SU-DHL-6 (cell line): ENCODE measurements at regions not wholly inside any gene's neighbourhood (a gene's known extent, or its start where the extent isn't known, plus 50 kb on each side); places are given as distances from the start of the nearest gene placed in this dataset.

ENCODE experiments used
- H2AFZ ChIP-seq: fragments of 200-600 bp; sonication (generic); 2 replicates; pipeline ENCODE4 v1.6.1; 2014; ENCODE audit warnings: low read depth, mild to moderate bottlenecking, moderate library complexity, mixed read lengths, antibody characterized with exemption, low read length; ENCODE audit not compliant: severe bottlenecking
- H3F3A ChIP-seq: fragments of 200-600 bp; shearing (Covaris generic); 2 replicates; pipeline ENCODE4 v1.6.0; 2016; ENCODE audit warnings: antibody characterized with exemption, mild to moderate bottlenecking; ENCODE audit not compliant: insufficient read depth
- H3K27ac ChIP-seq: fragments of 200-600 bp; sonication (generic); 2 replicates; pipeline ENCODE4 v1.5.1; 2016; ENCODE audit warnings: low read depth, mild to moderate bottlenecking, low read length, moderate library complexity, mixed read lengths
- H3K27me3 ChIP-seq: fragments of 200-600 bp; sonication (generic), shearing (Covaris generic); 2 replicates; pipeline ENCODE4 v1.6.0; 2014; ENCODE audit warnings: mild to moderate bottlenecking, low read length
- H3K36me3 ChIP-seq: fragments of 200-600 bp; sonication (generic); 2 replicates; pipeline ENCODE4 v1.6.1; 2014; ENCODE audit warnings: mild to moderate bottlenecking, low read length, mixed read lengths
- H3K4me2 ChIP-seq: fragments of 300-600, 200-600 bp; shearing (Covaris generic), sonication (generic); 2 replicates; pipeline ENCODE4 v1.6.0; 2014; ENCODE audit warnings: low read length, low read depth, mild to moderate bottlenecking; ENCODE audit not compliant: poor library complexity, severe bottlenecking
- H3K4me3 ChIP-seq: fragments of 200-600 bp; sonication (generic); 2 replicates; pipeline ENCODE4 v1.5.1; 2014; ENCODE audit warnings: antibody characterized with exemption, low read length, mild to moderate bottlenecking, mixed read lengths; ENCODE audit not compliant: insufficient read depth, poor library complexity, severe bottlenecking
- H3K79me2 ChIP-seq: fragments of 200-600 bp; sonication (generic); 2 replicates; pipeline ENCODE4 v1.6.1; 2014; ENCODE audit warnings: mild to moderate bottlenecking, low read length, moderate library complexity; ENCODE audit not compliant: insufficient read depth
- H3K9ac ChIP-seq: fragments of 200-600 bp; sonication (generic); 2 replicates; pipeline ENCODE4 v1.7.0; 2014; ENCODE audit warnings: mild to moderate bottlenecking, low read length
- H3K9me2 ChIP-seq: fragments of 200-600 bp; sonication (generic); replicated peaks from 2 replicates; pipeline ENCODE4 v1.6.1; 2014; ENCODE audit warnings: low read length; ENCODE audit not compliant: insufficient read depth
- H3K9me3 ChIP-seq: fragments of 200-600 bp; sonication (generic); 2 replicates; pipeline ENCODE4 v1.6.1; 2014; ENCODE audit warnings: low read length, mixed read lengths; ENCODE audit not compliant: insufficient read depth
- H4K20me1 ChIP-seq: fragments of 200-600 bp; sonication (generic); 2 replicates; pipeline ENCODE4 v1.6.1; 2014; ENCODE audit warnings: low read depth, mild to moderate bottlenecking, antibody characterized with exemption, low read length, moderate library complexity, mixed read lengths
- CTCF ChIP-seq: fragments of 200-600 bp; sonication (generic); IDR thresholded peaks from one replicate; pipeline ENCODE4 v1.5.1; 2017; ENCODE audit warnings: antibody characterized with exemption, mild to moderate bottlenecking, low read length, moderate library complexity; ENCODE audit not compliant: insufficient read depth, poor library complexity, severe bottlenecking
- EZH2phosphoT487 ChIP-seq: fragments of 200-600 bp; sonication (generic), shearing (Covaris generic); conservative IDR thresholded peaks from 2 replicates; pipeline ENCODE4 v1.6.1; 2018; ENCODE audit warnings: mild to moderate bottlenecking, antibody characterized with exemption, low read length, moderate library complexity, mixed read lengths

- H3K36me3 ChIP-seq, result no peaks in the 10 kb centered on the region
- no peak overlapping the region for H3K9ac ChIP-seq
- TF ChIP-seq CTCF (no peak), EZH2phosphoT487 (no peak)
- H3K4me2 ChIP-seq, result no peak overlapping the region
- no peaks in the 10 kb centered on the region for H3F3A ChIP-seq
- no peaks in the 10 kb centered on the region for H4K20me1 ChIP-seq
- H3K27me3 ChIP-seq, result no peaks in the 10 kb centered on the region
- no peaks in the 10 kb centered on the region for H3K9me2 ChIP-seq
- H2AFZ ChIP-seq, result no peak overlapping the region
- no peaks in the 10 kb centered on the region for H3K79me2 ChIP-seq
- no peak overlapping the region for H3K27ac ChIP-seq
- no peaks in the 10 kb centered on the region for H3K9me3 ChIP-seq
- H3K4me3 ChIP-seq, result no peak overlapping the region
Measured at GRCh38 chr1:194442901-194443575, 1256.6 kb upstream of the B3GALT2 start.

GRCh38 chr1:194437135-194437534 lies 1250.7 kb upstream of the B3GALT2 start:
- TF ChIP-seq EZH2phosphoT487, result no peak
- no peak for TF ChIP-seq CTCF
- Histone ChIP-seq H3K4me2 (no peak overlapping the region), H3K4me3 (no peak overlapping the region), H3K27me3 (no peaks in the 10 kb centered on the region), H3F3A (no peaks in the 10 kb centered on the region; the same call in 1 of the 2 replicates), H3K9ac (no peak overlapping the region), H3K36me3 (no peaks in the 10 kb centered on the region), H3K9me3 (no peaks in the 10 kb centered on the region), H2AFZ (no peak overlapping the region), H3K9me2 (no peaks in the 10 kb centered on the region), H3K79me2 (no peaks in the 10 kb centered on the region), H3K27ac (no peak overlapping the region), H4K20me1 (no peaks in the 10 kb centered on the region)

GRCh38 chr1:194431121-194431520 lies 1244.7 kb upstream of the B3GALT2 start:
- Histone ChIP-seq H3K79me2 (no peaks in the 10 kb centered on the region), H3K9me3 (no peaks in the 10 kb centered on the region), H3K4me2 (no peak overlapping the region), H3K4me3 (no peak overlapping the region), H3K27ac (no peak overlapping the region), H3K27me3 (no peaks in the 10 kb centered on the region), H3K36me3 (no peaks in the 10 kb centered on the region), H3K9ac (no peak overlapping the region), H3K9me2 (no peaks in the 10 kb centered on the region), H3F3A (no peaks in the 10 kb centered on the region; the same call in 1 of the 2 replicates), H2AFZ (no peak overlapping the region), H4K20me1 (no peaks in the 10 kb centered on the region)
- TF ChIP-seq EZH2phosphoT487 (no peak), CTCF (no peak)
